Stimulated activated CD8-positive, alpha-beta memory T cell treated with anti-CD3 and anti-CD28 coated beads, Interleukin-4, amount 100 ng/mL, for 4 hours (primary cell): ENCODE measurements at regions not wholly inside any gene's neighbourhood (a gene's known extent, or its start where the extent isn't known, plus 50 kb on each side); places are given as distances from the start of the nearest gene placed in this dataset.
"Not testable (repeated sequence)": the region's sequence is repeated elsewhere in the genome, so short reads cannot be mapped to it uniquely, and the experiment has no call there.

ENCODE experiments used
- DNase-seq, 2 donors: peaks; one replicate each; pipeline ENCODE4 v3.0.0-alpha.2; 2020; ENCODE audit warnings: low read depth in 2 of 2, low spot score in 1 of 2

DNA sequence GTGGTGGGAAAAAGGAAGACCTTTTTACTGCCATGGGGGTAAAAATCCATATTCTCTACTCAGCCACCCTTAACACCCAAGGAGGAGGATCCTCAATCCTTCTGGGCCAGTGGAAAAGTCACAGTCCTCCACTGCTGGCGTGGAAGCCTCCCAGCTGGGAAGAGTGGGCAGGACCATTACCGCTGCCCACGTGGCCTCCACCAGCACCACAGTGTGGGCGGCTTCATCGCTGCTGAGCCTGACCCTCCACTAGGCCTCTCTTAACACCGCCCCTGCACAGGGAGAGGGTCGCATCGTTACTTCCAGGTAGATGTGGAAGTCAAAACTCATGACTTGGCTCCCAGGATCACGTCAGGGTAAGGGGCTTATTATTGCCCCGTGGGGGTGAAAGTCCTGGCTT, 656.5 kb downstream of the SUCLG1 start:
- no peak for DNase-seq

DNA sequence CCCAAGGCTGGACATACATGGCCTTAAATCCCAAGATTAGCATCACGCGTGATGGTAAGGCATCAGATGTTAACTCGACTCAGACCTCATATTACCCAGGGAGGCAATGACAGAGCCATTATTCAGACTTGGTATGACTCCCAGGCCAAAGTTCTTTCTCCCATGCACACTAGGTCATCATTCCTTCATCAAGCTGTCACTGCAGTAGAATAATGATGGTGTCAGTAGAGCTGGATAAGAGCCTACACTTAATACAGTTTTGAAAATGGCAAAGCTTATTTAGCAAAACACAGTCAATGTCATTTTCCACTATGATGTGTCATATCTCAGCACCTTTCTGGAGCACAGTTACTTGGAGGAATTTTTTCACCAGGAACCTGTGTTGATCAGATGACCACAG, 663.3 kb downstream of the SUCLG1 start:
- DNase-seq, result no peak

DNA sequence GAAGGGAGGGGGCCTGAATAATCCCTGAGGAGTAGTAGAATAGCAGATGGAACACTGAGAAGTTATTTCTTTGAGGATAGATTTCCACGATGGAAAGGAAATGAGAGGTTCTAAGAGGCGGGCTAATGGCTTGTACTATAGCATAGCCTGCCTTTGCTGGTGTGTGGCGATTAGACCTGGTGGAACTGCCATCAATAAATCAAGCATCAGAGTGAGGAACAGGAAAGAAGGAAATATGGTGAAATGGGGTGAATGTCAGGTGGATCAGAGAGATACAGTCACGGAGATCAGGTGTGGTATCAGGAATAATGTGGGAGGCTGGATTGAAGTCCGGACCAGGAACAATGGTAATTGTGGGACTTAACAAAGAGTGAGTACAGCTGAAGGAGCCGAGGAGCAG, 668.6 kb downstream of the SUCLG1 start:
- DNase-seq, result not testable (repeated sequence)

DNA sequence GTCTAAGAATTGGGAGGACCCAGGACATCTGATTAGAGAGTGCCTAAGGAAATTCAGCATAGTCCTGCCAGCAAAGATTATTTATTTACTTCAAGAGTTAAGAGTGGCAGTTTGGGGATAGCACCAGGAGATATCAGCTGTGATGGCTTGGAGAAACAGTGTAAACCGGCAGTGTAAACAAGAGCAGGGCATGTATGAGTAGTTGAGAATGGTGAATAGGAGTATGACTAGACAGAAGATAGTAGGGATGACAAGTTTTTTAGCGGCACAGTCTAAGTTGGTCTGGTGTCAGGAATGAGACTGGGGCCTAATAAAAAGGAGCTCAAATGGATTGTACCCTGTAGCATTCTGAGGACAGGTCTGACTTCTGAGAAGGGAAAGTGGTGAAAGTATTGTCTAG, 669.4 kb downstream of the SUCLG1 start:
- DNase-seq, result not testable (repeated sequence)

DNA sequence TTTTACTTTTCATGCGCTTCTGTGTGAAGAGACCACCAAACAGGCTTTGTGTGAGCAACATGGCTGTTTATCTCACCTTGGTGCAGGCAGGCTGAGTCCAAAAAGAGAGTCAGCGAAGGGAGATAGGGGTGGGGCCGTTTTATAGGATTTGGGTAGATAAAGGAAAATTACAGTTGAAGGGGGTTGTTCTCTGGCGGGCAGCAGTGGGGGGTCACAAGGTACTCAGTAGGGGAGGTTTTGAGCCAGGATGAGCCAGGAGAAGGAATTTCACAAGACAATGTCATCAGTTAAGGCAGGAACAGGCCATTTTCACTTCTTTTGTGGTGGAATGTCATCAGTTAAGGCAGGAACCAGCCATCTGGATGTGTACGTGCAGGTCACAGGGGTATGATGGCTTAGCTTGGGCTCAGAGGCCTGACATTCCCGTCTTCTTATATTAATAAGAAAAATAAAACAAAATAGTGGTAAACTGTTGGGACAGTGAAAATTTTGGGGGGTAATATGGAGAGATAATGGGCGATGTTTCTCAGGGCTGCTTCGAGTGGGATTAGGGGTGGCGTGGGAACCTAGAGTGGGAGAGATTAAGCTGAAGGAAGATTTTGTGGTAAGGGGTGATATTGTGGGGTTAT, 670.0 kb downstream of the SUCLG1 start:
- DNase-seq, result not testable (repeated sequence)

DNA sequence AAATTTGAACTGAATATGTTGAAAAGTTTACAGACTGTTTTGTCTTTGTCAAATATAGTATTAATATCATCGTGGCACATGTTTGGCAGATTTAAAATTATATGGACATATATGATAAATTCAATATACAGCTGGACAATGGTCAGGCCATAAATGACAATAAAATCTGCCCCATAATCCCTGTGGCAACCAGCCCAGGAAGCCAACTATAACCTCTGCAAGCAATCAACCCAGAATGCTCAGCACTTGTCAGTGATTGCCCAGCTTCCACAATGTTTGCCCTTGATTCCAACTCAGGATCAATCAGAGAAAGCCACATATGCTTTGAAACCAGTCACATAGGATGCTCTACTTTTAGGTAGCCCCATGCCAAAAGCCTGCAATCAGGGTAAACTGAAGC, 671.9 kb downstream of the SUCLG1 start:
- DNase-seq, result no peak

DNA sequence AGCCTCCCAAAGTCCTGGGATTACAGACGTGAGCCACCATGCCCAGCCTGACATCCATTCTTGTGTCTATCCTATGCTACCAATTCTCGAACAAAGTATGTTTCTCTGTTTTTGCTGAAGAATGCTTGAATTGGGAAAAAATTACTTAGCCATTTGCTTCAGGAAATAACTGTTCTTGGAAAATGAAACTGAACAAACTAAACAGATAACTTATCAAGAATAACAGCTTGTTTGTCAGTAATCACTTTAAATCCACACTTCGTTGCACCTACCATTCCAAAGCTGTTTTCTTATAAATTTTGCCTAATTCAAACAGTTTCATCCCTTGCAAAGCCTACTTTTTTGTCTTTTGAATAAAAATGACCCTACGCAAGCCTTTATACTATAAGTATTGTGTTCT, 672.9 kb downstream of the SUCLG1 start:
- no peak for DNase-seq

DNA sequence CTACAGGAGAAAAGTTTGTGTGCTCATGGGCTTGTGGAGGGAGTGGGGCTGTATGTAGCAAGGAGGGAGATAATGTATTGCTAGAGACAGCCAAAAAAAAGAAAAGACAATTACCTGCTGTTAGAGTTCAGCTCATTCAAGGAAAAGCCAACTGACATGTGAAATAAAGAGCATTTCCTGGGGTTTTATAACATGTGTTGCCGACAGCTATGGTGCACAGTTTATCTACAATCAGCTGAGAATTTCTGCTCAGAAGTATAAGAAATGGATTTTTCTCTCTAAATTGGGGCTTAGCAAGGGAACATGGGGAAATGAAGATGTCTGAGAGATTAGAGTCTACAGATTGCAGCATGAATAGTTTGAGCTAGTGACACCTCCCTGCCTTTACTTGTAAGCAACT, 674.1 kb downstream of the SUCLG1 start:
- DNase-seq, result no peak

DNA sequence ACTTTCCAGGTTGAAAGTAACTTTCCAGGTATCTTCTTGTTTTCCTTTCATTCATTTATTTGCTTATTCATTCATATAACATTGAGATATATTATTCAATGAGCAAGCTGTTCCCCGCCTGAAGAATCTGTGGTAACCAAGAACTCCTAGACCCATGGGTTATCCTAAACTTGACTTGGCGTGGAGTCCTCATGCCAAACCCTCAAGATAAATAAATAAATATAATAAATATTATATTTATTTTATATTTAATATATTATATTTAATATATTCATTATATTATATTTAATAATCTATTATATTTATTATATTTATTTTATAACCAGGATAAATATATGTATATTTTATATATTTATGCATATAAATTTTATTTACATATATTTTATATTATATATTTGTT, 674.8 kb downstream of the SUCLG1 start:
- DNase-seq, result no peak

DNA sequence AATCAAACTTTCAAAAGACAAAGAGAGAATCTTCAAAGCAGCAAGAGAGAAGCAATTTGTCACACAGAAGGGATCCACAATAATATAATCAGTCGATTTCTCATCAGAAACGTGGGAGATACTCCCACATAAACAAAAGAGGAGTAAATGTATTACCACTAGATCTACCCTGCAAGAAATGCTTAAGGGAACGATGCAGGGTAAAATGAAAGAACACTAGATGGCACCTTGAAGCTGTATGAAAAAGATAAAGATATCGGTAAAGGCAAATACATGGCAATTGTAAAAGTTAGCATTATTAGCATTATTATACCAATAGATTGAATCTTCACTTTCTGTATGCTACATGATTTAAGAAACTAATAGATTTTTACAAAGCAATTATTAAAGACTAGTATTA, 677.0 kb downstream of the SUCLG1 start:
- no peak for DNase-seq

DNA sequence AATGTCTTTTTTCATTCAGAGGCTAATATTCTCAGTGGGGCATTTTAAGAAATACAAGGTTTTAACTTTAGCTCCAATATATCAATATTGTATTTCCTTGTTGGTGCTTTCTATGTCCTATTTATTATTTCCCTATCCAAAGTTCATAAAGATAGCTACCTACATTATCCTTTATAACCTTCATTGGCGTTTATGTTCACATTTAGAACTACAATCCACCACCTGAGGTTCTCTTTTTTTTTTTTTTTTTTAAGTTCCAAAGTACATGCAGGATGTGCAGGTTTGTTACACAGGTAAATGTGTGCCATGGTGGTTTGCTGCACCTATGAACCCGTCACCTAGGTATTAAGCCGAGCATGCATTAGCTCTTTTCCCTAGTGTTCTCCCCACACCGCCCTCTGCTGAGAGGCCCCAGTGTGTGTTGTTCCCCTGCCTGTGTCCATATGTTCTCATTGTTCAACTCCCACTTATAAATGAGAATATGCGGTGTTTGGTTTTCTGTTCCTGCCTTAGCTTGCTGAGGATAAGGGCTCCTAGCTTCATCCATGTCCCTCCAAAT, 694.6 kb downstream of the SUCLG1 start:
- DNase-seq, result no peak

DNA sequence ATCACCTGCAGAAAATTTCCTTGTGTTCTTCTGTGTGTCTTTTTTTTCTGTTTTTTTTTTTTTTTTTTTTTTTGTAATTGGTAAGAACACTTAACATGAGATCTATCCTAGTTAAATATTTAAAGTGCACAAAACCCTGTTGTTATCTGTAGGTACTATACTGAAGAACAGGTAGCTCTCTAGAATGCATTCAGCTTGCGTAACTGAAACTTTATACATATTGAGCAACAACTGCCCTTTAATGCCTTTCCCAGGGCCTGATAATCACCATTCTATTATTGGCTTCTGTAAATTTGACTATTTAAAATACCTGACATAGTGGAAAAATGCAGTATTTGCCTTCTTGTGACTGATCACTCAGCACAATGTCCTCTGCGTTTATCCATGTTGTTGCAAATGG, 701.8 kb downstream of the SUCLG1 start:
- DNase-seq, result no peak

DNA sequence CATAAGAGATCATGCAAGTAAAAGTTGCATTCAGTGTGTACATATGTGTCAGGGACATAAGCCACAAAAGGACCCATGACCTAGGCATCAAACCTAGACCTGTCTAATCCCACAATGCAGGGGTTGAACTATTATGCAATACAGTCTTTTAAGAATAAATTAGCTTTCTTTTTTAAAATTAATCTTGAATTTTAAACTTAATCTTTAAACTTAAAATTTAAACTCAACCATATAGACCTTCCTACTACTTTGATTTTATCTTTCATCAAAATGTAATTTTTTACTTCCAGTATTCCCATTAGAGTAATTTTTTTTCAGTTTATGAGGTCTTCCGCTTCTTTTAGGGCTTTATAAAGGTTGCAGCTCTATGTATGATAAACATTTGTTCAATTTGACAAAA, 702.9 kb downstream of the SUCLG1 start:
- DNase-seq, result no peak

DNA sequence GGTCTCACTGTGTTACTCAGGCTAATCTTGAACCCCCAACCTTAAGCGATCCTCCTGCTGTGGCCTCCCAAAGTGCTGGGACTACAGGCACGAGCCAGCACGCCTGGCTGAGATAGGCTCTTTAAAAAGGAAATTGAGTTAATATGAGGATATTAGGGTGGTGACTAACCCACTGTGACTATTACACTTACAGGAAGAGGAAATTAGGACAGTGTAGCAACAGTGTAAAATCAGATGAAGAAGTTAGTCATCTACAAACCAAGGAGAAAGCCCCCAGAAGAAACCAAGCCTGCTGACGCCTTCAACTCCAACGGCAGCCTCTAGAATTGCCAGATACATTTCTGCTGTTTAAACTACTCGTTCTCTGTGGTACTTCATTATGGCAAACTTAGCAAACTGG, 711.9 kb downstream of the SUCLG1 start:
- no peak for DNase-seq

DNA sequence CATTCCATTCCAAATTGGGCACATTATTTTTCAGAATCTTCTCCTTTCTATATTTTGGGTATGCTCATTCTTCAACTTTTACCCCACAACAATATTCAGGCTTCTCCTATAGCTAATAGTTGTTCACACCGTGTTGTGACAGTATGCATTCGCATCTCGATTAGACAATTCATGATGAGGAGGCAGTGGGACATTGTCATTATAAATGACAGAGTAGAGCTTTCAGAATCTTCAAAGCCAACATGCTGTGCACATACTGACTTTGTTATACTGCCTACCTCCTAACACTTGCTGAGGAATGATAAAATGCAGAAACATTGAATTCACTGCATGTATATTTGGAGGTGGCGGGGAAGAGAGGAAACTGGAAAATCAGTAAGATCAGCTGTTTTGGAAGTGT, 714.2 kb downstream of the SUCLG1 start:
- DNase-seq, result no peak

DNA sequence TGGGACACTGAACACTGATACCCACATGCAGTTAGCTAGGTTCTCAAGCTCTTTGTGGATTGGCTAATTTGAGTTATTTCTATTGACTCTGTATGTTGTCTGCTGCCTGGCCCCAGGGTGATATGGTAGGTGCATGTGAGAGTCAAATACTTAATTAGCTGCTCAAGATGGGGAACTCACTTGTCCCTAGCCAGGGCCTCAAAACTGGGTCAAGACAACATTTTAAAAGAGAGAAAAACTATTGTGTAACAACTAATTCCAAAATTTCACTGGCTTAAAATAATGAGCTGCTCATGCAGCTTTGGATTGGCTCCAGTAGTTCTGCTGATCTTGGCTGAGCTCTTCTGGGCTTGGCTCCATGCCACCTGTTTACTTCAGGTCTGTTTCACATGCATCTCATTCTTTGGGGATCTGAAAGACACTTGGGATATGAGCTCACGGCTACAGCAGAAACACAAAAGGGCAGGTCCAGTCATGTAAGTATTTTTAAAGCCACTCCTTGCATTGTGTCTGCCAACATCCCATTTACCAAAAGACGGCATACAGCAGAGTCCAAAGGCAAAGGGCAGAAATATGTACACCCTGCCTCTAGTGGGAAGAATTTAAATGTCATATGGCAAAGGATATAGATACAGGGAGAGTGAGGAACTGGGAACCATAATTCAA, 716.8 kb downstream of the SUCLG1 start:
- DNase-seq, result no peak

DNA sequence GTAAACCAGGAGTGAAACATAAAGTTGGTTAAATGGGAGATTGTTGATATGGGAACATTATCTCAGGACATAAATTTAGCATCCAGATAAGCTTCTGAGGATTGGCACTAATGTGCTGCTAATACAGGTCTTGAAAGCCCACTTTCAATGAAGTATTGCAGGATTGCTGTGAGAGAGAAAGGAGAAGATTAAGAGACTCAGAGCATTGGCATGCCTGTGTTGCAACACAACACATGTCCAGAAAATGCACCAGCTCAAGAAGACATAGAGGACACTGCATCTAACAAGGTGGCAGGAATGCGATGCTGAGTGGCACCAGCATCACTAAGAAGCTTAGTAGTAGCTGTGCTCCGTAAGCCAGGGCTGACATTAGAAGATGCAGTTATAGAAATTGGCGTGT, 728.9 kb downstream of the SUCLG1 start:
- DNase-seq, result no peak

DNA sequence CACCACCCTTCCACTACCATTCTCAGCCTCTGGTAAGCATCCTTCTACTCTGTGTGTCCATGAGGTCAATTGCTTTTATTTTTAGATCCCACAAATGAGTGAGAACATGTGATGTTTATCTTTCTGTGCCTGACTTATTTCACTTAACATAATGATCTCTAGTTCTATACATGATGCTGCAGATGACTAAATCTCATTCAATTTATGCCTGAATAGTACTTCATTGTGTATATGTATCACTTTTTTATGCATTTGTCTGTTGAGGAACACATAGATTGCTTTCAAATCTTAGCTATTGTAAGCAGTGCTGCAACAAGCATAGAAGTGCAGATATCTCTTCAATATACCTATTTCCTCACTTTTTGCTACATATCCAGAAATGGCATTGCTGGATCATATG, 733.3 kb downstream of the SUCLG1 start:
- no peak for DNase-seq

DNA sequence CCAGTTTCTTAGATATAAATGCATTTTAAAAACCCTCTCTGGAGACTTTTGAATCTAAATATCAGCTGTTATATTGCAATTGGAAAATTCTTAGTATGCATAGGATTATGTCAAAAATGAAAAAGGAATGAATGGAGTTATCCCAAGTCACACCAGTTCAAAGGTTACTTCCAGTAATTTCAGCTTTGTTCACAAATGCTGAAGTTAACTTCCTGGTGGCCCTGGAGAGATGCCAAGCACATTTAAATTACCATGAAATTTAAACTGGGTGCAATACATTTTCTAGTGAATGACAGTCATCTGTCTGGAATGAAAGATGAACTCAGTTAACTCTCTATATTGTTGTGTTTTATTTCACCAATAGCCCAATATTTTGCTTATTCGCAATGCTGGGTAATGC, 753.9 kb downstream of the SUCLG1 start:
- DNase-seq, result no peak

DNA sequence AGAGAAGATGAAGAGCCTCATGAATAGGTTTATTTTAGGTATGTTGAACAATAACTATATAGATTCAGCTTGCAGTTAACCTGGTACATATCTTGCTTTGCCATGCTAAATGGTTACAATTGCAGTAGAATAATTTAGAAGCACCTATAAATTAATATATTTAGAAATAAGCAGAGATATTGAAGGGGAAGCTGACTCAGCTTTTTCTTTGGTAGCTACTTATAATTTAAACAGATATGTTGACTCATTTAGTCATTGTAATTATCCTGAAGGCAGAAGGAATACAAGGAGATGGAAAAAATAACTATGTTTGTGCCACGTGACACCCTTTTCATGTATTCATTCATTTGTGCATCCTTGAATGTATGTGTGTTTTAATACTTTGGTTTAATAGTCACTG, 755.5 kb downstream of the SUCLG1 start:
- no peak for DNase-seq

DNA sequence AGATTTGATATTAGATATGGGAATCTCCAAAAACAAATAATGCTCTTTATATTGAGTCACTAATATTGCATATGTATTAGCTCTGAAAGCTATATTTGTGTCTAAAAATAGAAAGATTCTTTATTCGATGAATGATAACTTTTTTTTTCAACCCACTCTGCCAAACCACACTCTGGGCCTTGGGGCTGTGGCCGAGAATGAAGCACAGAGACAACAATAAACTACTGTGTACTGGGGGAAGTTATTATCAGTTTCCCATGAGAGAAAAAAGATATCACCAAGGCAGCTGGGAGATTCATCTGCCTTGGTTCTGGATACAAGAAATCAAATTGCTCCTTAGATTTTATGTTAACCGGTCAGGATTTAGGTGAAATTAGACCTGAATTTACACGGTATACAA, 762.2 kb downstream of the SUCLG1 start:
- DNase-seq, result no peak

DNA sequence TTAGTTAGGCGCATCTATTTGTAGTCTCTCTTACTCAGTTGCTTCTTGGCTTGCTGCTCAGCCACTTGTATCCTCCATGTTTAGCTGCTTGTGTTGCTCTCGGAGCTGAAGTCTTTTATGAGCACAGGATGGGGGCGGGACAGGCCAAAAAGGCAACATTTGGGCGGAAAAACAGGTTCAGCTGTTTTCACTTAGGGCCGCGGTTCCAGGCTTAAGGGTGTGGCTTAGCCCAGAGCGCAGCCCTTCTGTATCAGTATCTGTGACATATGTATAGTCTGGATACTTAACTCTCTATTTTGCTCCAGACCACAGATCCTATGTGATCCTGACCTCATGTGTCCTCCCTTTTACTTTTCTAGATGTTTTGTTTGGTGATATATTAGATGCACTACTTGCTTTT, 763.5 kb downstream of the SUCLG1 start:
- no peak for DNase-seq

DNA sequence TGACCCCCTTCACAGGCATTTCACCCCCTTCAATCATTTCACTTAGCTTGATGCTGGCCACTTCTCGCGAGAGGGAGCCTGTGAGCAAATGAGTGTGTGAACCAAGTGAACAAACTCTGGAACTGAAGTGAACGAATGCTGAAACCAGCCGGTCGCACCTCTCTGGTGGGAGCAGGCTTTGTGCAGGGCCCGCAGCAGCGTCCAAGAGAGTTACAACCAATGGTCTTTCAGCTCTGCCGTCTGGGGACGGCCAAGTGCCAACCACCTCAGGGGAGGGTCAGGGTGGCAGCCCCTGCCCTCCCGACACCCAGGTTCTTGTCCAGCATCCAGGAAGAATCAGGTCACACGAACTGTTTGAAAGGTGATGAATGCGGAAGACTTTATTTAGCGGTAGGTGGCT, 764.0 kb downstream of the SUCLG1 start:
- DNase-seq, result no peak
